Esophagus muscularis mucosa (tissue), 4 donors: ENCODE measurements at regions not wholly inside any gene's neighbourhood (a gene's known extent, or its start where the extent isn't known, plus 50 kb on each side); places are given as distances from the start of the nearest gene placed in this dataset.

Experiments
- EP300 ChIP-seq: sonication (generic); formaldehyde crosslinking; IDR thresholded peaks from one replicate; pipeline ENCODE4 v1.6.1; 2017; ENCODE audit warnings: antibody characterized with exemption
- POLR2A ChIP-seq: fragments of 450-650 bp; IDR thresholded peaks from one replicate; pipeline ENCODE4 v1.6.1; 2017; ENCODE audit warnings: antibody characterized with exemption, moderate library complexity, mild to moderate bottlenecking, low read depth
- TF ChIP-seq, protein P1 (sequence below), 3 experiments: fragments of 200-600 bp in 2 of 3; fragments of 450-650 bp in 1 of 3; sonication (generic) in 2 of 3; IDR thresholded peaks; one replicate each; pipeline ENCODE4 v1.5.1; 2017 to 2019; ENCODE audit warnings: antibody characterized with exemption in 3 of 3, mild to moderate bottlenecking in 2 of 3, moderate library complexity in 1 of 3

DNA sequence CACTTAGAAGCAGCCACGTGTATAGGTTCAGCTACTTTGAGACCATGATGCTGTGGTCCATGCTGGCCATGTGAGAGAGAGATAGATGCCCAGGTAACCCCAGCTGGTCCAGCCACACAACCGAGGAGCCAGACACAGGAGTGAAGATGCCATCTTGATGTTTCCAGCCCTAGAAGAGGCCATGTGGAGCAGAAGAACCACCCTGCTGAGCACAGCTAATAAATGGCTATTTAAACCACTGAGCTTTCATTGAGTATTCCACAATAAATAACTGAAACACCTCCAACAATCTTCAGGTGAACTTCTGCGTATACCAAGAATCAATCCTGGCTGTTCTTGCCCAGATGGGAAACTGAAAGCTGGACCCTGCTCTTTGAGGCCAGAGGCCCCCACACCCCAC is 84.0 kb upstream of the GSC start:
- TF ChIP-seq, protein P1, sequence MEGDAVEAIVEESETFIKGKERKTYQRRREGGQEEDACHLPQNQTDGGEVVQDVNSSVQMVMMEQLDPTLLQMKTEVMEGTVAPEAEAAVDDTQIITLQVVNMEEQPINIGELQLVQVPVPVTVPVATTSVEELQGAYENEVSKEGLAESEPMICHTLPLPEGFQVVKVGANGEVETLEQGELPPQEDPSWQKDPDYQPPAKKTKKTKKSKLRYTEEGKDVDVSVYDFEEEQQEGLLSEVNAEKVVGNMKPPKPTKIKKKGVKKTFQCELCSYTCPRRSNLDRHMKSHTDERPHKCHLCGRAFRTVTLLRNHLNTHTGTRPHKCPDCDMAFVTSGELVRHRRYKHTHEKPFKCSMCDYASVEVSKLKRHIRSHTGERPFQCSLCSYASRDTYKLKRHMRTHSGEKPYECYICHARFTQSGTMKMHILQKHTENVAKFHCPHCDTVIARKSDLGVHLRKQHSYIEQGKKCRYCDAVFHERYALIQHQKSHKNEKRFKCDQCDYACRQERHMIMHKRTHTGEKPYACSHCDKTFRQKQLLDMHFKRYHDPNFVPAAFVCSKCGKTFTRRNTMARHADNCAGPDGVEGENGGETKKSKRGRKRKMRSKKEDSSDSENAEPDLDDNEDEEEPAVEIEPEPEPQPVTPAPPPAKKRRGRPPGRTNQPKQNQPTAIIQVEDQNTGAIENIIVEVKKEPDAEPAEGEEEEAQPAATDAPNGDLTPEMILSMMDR (IDR thresholded peaks at IDR 0.05), result no peak
- TF ChIP-seq POLR2A (no peak), EP300 (no peak)
